HepG2 (cell line): ENCODE measurements at regions not wholly inside any gene's neighbourhood (a gene's known extent, or its start where the extent isn't known, plus 50 kb on each side); places are given as distances from the start of the nearest gene placed in this dataset.
A peak's percentile ranks its signal among the peaks of the same experiment; 100 is the strongest.

Experiments
- ATAC-seq: fragments of 200-7000 bp; cut with Tn5 transposase; 3 replicates; pipeline ENCODE4 v1.9.1; 2020; ENCODE audit warnings: mild to moderate bottlenecking, moderate library complexity
- BruUV-seq: library from RNA; stranded (reverse); fragments of 400-500 nt; replicated peaks from 2 replicates; lab custom pipeline; 2021; lab: Mats Ljungman, UMichigan
- CTCF ChIA-PET: fragments of 300-600 bp; formaldehyde crosslinking; extraction: SDS; loops from one replicate; lab custom pipeline; 2021; ENCODE audit warnings: low total read pairs, inconsistent platforms, low intra/inter-chr PET ratio; lab: Yijun Ruan, JAX
- POLR2A ChIA-PET: fragments of 350-600 bp; sonication (Branson Sonifier 250); formaldehyde crosslinking; loops from one replicate; lab custom pipeline; 2020; ENCODE audit warnings: antibody characterized with exemption, inconsistent platforms; lab: Yijun Ruan, JAX
- DNase-seq: peaks from one replicate; pipeline ENCODE4 v3.0.0-alpha.2; 2015; ENCODE audit warnings: low spot score
- FAIRE-seq: peaks from 3 replicates; lab custom pipeline; 2011; peaks lifted over from hg19 to GRCh38; lab: Jason Lieb, UNC
- H2AFZ ChIP-seq: one replicate; pipeline ENCODE4 v1.6.1; 2011; ENCODE audit warnings: low read length, inconsistent platforms
- H3K27ac ChIP-seq: fragments of 300-600 bp; 3 replicates; pipeline ENCODE4 v1.8.0; 2011; ENCODE audit warnings: mixed run types, mild to moderate bottlenecking, mixed read lengths, low read length, inconsistent platforms; ENCODE audit not compliant: insufficient read depth; ENCODE audit errors: extremely low read length
- H3K27me3 ChIP-seq, 2 experiments: fragments of 200-600 bp in 1 of 2; 2 replicates in 1 of 2; 3 replicates in 1 of 2; pipeline versions ENCODE4 v1.6.0 to v1.8.0; 2011; ENCODE audit warnings: low read length in 2 of 2, mild to moderate bottlenecking in 2 of 2, moderate library complexity in 2 of 2, inconsistent platforms in 1 of 2; ENCODE audit not compliant: insufficient read depth in 2 of 2, control insufficient read depth in 1 of 2
- H3K36me3 ChIP-seq, 2 experiments: fragments of 200-600 bp in 1 of 2; replicated peaks in 1 of 2; 2 replicates in 1 of 2; 3 replicates in 1 of 2; pipeline versions ENCODE4 v1.5.1 to v1.8.0; 2011; ENCODE audit warnings: low read length in 2 of 2, inconsistent platforms in 1 of 2; ENCODE audit not compliant: insufficient read depth in 2 of 2, control insufficient read depth in 1 of 2
- H3K4me1 ChIP-seq: 2 replicates; pipeline ENCODE4 v1.5.1; 2012; ENCODE audit warnings: low read length, inconsistent platforms; ENCODE audit not compliant: insufficient read depth
- H3K4me2 ChIP-seq: 2 replicates; pipeline ENCODE4 v1.6.0; 2011; ENCODE audit warnings: low read depth, low read length, inconsistent platforms
- H3K4me3 ChIP-seq, 3 experiments: fragments of 200-600 bp in 1 of 3; sonication (generic), shearing (Covaris generic) in 1 of 3; replicated peaks in 1 of 3; 2 replicates each; pipeline ENCODE4 v1.5.1; 2011 to 2016; ENCODE audit warnings: low read length in 3 of 3, inconsistent platforms in 2 of 3, low read depth in 2 of 3, mild to moderate bottlenecking in 2 of 3, control low read depth in 1 of 3, mixed read lengths in 1 of 3; ENCODE audit not compliant: insufficient read depth in 1 of 3
- H3K79me2 ChIP-seq: one replicate; pipeline ENCODE4 v1.6.1; 2011; ENCODE audit warnings: low read length, inconsistent platforms; ENCODE audit not compliant: insufficient read depth
- H3K9ac ChIP-seq: 2 replicates; pipeline ENCODE4 v1.6.0; 2011; ENCODE audit warnings: mild to moderate bottlenecking, low read depth, low read length, inconsistent platforms; ENCODE audit not compliant: insufficient read depth
- H3K9me3 ChIP-seq: 2 replicates; pipeline ENCODE4 v1.5.1; 2012; ENCODE audit warnings: mild to moderate bottlenecking, low read length
- H4K20me1 ChIP-seq: 2 replicates; pipeline ENCODE4 v1.6.0; 2011; ENCODE audit warnings: inconsistent platforms, mild to moderate bottlenecking, low read length, moderate library complexity; ENCODE audit not compliant: insufficient read depth
- HIVEP1 ChIP-seq: sonication (generic); formaldehyde crosslinking; IDR thresholded peaks from 2 replicates; pipeline ENCODE4 v1.4.0; 2020; ENCODE audit warnings: mild to moderate bottlenecking, missing genetic modification reagents
- MAFK ChIP-seq, 2 experiments: IDR thresholded peaks in 1 of 2; conservative IDR thresholded peaks in 1 of 2; 2 replicates each; pipeline ENCODE4 v1.6.1; 2011; ENCODE audit warnings: improper control_type of control experiment in 2 of 2, low read length in 2 of 2
- MIER2 ChIP-seq: IDR thresholded peaks from 2 replicates; pipeline ENCODE4 v1.6.1; 2016; ENCODE audit warnings: missing biosample characterization, missing genetic modification reagents
- SIN3B ChIP-seq: fragments of 150-350 bp; IDR thresholded peaks from 2 replicates; pipeline ENCODE4 v1.6.1; 2014; ENCODE audit warnings: low read length
- TBL1XR1 ChIP-seq: fragments of 150-350 bp; IDR thresholded peaks from 2 replicates; pipeline ENCODE4 v1.6.1; 2014; ENCODE audit warnings: borderline replicate concordance, low read length; ENCODE audit not compliant: partially characterized antibody
- XRCC5 ChIP-seq: fragments of 200-400 bp; formaldehyde crosslinking; optimal IDR thresholded peaks from 2 replicates; pipeline ENCODE3; 2017; ENCODE audit warnings: mild to moderate bottlenecking, low read length
- WGBS: methylation state at CpG from one replicate; pipeline ENCODE4 v1.1.6; 2017; ENCODE audit warnings: low lambda C conversion rate; 5-methylcytosine and 5-hydroxymethylcytosine counted together
- in situ Hi-C: cut with HindIII; loops from 2 replicates; pipeline ENCODE4 v1.10.0; 2017; ENCODE audit warnings: low pct_unique_long_range_greater_than_20kb; ENCODE audit not compliant: extremely low pct_ligation_motif_present
- intact Hi-C: fragments of 100-400 bp; cut with micrococcal nuclease; formaldehyde crosslinking; loops from one replicate; pipeline ENCODE4 v1.10.0; 2022; ENCODE audit not compliant: unreplicated experiment
- TF ChIP-seq, protein P1 (sequence below): IDR thresholded peaks from 2 replicates; pipeline ENCODE4 v1.6.1; 2012; ENCODE audit warnings: low read depth, low read length, improper control_type of control experiment
- TF ChIP-seq, protein P2 (sequence below), 2 experiments: IDR thresholded peaks; 2 replicates each; pipeline ENCODE4 v1.6.1; 2011 to 2012; ENCODE audit warnings: low read length in 2 of 2, borderline replicate concordance in 1 of 2, low read depth in 1 of 2, mild to moderate bottlenecking in 1 of 2, moderate library complexity in 1 of 2
- TF ChIP-seq, protein P3 (sequence below): sonication (generic); formaldehyde crosslinking; conservative IDR thresholded peaks from 2 replicates; pipeline ENCODE4 v1.8.1; 2023; ENCODE audit warnings: missing genetic modification reagents

DNA sequence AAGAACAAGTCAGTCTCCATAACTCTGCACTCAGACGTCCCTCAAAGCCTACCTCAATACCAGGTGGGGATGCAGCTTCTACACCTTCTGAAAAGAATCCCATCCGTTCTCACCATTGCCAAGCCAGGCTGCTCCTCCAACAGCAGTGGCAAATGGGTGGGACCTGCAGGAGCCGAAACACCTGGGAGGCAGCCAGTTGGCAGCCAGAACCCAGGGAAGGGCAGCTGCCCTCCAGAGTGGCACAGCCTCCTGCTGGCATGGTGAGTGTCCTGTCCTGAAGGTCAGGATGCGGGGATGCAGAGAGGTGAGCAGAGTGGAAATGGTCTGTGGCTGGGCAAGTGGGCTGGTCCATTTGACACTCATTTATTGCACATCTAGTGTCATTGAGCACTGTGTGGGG, 210.6 kb upstream of the CDH4 start (continued):
- TF ChIP-seq MAFK (conservative IDR thresholded peaks at IDR 0.05 in 1 of 2, IDR thresholded peaks at IDR 0.05 in 1 of 2; ENCODE audit: low read length in 2 of 2) (no peak), TBL1XR1 (no peak), XRCC5 (no peak)
- TF ChIP-seq, protein P1, sequence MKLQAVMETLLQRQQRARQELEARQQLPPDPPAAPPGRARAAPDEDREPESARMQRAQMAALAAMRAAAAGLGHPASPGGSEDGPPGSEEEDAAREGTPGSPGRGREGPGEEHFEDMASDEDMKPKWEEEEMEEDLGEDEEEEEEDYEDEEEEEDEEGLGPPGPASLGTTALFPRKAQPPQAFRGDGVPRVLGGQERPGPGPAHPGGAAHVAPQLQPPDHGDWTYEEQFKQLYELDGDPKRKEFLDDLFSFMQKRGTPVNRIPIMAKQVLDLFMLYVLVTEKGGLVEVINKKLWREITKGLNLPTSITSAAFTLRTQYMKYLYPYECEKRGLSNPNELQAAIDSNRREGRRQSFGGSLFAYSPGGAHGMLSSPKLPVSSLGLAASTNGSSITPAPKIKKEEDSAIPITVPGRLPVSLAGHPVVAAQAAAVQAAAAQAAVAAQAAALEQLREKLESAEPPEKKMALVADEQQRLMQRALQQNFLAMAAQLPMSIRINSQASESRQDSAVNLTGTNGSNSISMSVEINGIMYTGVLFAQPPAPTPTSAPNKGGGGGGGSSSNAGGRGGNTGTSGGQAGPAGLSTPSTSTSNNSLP: no peak

DNA sequence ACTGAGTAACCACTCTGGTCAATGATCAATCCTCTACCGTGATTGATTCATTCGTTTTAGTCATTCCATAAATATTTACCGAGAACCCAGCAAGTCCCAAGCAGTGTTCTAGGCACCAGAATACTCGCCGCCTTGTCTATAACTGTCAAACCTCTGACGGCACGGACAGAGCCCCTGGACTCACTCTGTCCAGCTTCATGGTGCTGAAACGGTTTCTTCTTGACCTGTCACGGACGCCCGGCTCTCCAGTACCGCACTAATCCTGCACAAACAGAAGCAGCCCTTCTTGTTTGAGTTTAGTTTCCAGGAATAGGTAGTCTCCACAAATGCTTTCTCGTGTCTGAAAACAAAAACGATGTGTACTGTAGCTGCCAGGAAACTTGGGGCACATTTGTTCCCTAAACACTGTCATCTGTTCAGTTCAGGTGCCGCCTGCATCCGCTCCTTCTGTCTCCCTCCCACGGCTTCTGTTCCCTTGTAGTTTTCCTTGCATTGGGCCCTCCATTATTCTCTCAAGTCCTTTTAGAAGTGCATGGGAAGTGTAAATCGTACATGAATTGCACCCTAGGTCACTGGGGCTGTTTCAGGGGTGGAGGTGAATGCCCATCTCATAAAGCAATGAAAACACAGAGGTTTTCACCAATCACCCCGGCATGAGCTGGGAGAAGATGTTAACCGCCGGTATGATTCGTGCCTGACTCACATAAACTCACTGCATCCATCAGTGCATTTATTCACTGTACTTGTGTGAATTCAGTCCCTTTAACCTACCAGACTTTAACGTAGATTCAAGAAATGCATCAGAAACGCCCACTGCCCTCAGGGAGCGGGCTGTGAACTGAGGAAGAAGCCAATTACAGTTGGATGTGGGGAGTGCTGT, 209.3 kb upstream of the CDH4 start:
- H3K4me1 ChIP-seq: no peaks in the 10 kb centered on the region
- ATAC-seq: no peak
- FAIRE-seq: no peak
- no peaks in the 10 kb centered on the region for H3K27me3 ChIP-seq
- no peak overlapping the region for H2AFZ ChIP-seq
- H3K27ac ChIP-seq: no peak overlapping the region
- H3K36me3 ChIP-seq: no peaks in the 10 kb centered on the region
- BruUV-seq: no TSS peak
- H3K9me3 ChIP-seq: peaks cover 45% of the 10 kb centered on the region
- TF ChIP-seq MIER2 (CRISPR knock-in tag) (peak; percentile 82), HIVEP1 (CRISPR knock-in tag) (no peak), SIN3B (no peak)
- TF ChIP-seq, protein P2, sequence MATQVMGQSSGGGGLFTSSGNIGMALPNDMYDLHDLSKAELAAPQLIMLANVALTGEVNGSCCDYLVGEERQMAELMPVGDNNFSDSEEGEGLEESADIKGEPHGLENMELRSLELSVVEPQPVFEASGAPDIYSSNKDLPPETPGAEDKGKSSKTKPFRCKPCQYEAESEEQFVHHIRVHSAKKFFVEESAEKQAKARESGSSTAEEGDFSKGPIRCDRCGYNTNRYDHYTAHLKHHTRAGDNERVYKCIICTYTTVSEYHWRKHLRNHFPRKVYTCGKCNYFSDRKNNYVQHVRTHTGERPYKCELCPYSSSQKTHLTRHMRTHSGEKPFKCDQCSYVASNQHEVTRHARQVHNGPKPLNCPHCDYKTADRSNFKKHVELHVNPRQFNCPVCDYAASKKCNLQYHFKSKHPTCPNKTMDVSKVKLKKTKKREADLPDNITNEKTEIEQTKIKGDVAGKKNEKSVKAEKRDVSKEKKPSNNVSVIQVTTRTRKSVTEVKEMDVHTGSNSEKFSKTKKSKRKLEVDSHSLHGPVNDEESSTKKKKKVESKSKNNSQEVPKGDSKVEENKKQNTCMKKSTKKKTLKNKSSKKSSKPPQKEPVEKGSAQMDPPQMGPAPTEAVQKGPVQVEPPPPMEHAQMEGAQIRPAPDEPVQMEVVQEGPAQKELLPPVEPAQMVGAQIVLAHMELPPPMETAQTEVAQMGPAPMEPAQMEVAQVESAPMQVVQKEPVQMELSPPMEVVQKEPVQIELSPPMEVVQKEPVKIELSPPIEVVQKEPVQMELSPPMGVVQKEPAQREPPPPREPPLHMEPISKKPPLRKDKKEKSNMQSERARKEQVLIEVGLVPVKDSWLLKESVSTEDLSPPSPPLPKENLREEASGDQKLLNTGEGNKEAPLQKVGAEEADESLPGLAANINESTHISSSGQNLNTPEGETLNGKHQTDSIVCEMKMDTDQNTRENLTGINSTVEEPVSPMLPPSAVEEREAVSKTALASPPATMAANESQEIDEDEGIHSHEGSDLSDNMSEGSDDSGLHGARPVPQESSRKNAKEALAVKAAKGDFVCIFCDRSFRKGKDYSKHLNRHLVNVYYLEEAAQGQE (IDR thresholded peaks at IDR 0.05; ENCODE audit: borderline replicate concordance in 1 of 2, low read depth in 1 of 2, low read length in 2 of 2): peak; percentile 27 to 88
- TF ChIP-seq, protein P3, sequence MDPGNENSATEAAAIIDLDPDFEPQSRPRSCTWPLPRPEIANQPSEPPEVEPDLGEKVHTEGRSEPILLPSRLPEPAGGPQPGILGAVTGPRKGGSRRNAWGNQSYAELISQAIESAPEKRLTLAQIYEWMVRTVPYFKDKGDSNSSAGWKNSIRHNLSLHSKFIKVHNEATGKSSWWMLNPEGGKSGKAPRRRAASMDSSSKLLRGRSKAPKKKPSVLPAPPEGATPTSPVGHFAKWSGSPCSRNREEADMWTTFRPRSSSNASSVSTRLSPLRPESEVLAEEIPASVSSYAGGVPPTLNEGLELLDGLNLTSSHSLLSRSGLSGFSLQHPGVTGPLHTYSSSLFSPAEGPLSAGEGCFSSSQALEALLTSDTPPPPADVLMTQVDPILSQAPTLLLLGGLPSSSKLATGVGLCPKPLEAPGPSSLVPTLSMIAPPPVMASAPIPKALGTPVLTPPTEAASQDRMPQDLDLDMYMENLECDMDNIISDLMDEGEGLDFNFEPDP: 0 out of 2 replicates have a peak, but pooled peaks have one; percentile 35
- no peak overlapping the region for H3K4me3 ChIP-seq
- intact Hi-C loops (no loop called here), in situ Hi-C loops (no loop called here)
- ChIA-PET POLR2A (no interaction called here), CTCF (no interaction called here)
- H3K79me2 ChIP-seq: no peaks in the 10 kb centered on the region
- H4K20me1 ChIP-seq: no peaks in the 10 kb centered on the region
- 19% methylated on average over 25 of the region's 25 CpGs for WGBS
- H3K4me2 ChIP-seq: no peak overlapping the region
- no peak overlapping the region for H3K9ac ChIP-seq
- no peak for DNase-seq
